Left cardiac atrium (tissue), 4 donors: ENCODE measurements at regions not wholly inside any gene's neighbourhood (a gene's known extent, or its start where the extent isn't known, plus 50 kb on each side); places are given as distances from the start of the nearest gene placed in this dataset.

Experiments used
- ATAC-seq, 2 donors: fragments of 200-7000 bp; cut with Tn5 transposase; one replicate each; pipeline ENCODE4 v1.9.1; 2020; ENCODE audit warnings: mild to moderate bottlenecking in 2 of 2, moderate library complexity in 2 of 2
- DNase-seq: peaks from one replicate; pipeline ENCODE4 v3.0.0-alpha.2; 2020
- intact Hi-C, 2 donors: fragments of 100-400 bp; cut with DNase I; formaldehyde crosslinking; loops; one replicate each; pipeline versions ENCODE4 v1.14.1 to v1.15.1; 2022 to 2023
- donor health status: DM: no; HTN: yes; CAD: no.
- donor health status: DM: no; HTN: yes; CAD: no; lungs with severe emphysema.
- donor health status: DM: yes; HTN: yes; CAD: no.
- donor health status: Dilated cardiomyopathy.

DNA sequence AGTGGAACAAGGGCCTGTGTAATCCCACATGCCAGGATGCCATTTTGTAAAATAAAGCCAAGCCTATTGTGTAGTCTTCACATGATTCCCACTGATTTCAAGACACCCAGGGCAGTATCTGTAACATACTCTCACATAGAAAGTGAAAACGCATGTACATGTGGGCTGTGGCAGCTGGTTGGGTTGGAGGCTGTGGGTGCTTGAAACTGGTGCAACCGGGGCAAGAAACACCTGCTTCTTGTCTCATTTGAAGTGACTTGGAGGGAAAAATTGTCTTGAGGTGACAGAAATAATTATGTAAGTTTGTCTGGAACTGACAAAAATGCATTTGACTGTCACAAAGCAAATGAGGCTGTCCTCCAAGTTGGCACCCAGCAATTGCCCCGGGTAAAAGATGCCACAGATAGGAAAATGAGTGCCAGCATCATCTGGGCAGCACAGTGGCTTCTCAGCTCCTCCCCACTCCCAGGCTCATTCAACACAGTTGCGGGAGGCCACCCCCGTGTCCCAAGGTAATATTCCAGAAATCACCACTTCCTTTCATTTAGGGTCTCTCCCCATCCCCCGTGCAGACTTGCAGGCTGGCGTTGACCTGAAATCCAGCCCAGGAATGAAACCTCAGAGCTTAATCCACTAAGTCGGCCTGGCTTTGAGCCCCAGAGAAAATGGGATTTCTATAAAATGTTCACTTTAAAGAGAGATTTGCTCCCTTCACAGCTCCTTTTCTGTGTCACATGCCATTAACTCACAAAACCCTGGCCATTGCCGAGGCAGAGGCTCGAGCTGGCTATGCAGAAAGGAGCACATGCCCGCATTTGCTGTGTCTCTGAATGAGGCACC lies 293.9 kb upstream of the PARD3B start:
- ATAC-seq (no peak), DNase-seq (no peak)
- intact Hi-C loops = no loop called here

DNA sequence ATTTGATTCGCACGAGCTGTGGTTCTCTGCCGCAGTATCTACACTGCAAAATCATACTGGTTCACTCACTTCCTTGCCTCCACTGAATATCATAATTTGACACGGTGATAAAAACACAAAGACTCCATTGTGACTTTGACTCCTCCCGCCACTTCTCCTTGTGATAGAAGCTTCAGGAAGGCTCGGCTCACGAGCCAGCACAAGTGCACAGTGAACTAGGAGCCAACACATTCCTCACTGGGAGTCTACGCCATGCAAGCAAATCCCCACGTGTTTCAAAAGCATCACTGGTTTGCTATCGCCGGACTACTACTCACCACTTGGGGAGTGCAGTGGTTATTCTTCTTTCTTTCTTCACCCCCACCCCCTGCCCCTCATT lies 293.3 kb upstream of the PARD3B start:
- ATAC-seq (no peak), DNase-seq (no peak)
- intact Hi-C loops = no loop called here

- no peak for ATAC-seq
Measured at GRCh38 chr2:204255071-204255470, 290.2 kb upstream of the PARD3B start.

GRCh38 chr2:204255526-204255925 lies 289.7 kb upstream of the PARD3B start:
- intact Hi-C loops = no loop called here
- DNase-seq (no peak), ATAC-seq (no peak)

More at GRCh38 chr2:204255071-204255470, 290.2 kb upstream of the PARD3B start:
- DNase-seq = no peak
- intact Hi-C loops = no loop called here

GRCh38 chr2:204257781-204258180 lies 287.5 kb upstream of the PARD3B start:
- DNase-seq (no peak), ATAC-seq (no peak)
- intact Hi-C loops = no loop called here

GRCh38 chr2:204258890-204259289 lies 286.4 kb upstream of the PARD3B start:
- intact Hi-C loops = no loop called here
- DNase-seq (no peak), ATAC-seq (no peak)

DNA sequence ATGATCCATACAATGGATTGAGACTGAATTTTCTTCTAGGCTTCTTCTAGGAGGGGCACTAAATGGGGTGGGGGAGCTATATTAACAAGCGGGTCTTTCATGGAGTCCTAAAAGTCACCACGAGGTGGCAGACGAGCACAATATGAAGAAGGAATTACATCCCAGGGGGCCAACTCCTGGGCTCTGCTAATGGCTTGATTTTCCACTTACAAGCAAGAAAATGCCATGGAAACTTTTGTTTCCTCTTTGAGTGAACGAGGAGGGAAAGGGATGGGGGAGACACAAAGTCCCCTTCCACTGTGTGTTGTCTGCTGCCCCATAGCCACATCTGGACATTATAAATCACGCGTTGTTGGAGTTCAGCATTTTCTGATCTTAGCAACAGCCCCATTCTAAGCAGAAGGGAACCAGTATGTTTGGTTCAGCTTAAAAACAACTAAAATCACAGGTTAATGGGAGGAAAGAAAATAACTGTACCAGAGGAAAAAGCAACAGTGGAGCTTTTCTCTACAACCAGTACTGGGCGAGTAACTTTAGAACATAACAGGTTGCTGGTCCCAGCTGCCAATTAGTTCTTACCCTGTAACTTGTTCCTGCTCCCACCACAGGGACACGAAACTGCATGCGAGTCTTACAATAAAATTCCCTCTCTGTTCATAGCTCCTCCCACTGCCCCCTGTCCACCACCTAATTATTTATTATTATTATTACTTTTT lies 285.0 kb upstream of the PARD3B start:
- ATAC-seq = peak; percentile 73 to 74
- intact Hi-C loops = loop anchor here (2.0 to 10.0 kb wide), 2 partner anchors 432 to 1424 kb away; partner anchors contain the start of gene NRP2 (in 1 of the 2)
- peak; percentile 71 for DNase-seq

GRCh38 chr2:204260901-204261300 lies 284.4 kb upstream of the PARD3B start:
- no peak for ATAC-seq
- intact Hi-C loops = loop anchor here (2.0 to 10.0 kb wide), 2 partner anchors 432 to 1424 kb away; partner anchors contain the start of gene NRP2 (in 1 of the 2)
- no peak for DNase-seq

GRCh38 chr2:204261846-204262245 lies 283.4 kb upstream of the PARD3B start:
- DNase-seq (no peak), ATAC-seq (no peak)
- intact Hi-C loops = loop anchor here (2.0 to 10.0 kb wide), 2 partner anchors 431 to 1423 kb away; partner anchors contain the start of gene NRP2 (in 1 of the 2)

GRCh38 chr2:204264085-204264553 lies 281.2 kb upstream of the PARD3B start:
- intact Hi-C loops = loop anchor here in 1 of 2 donors (10.0 kb wide), 1 partner anchor 1421 kb away; the partner anchor contains the start of gene NRP2
- ATAC-seq (no peak), DNase-seq (no peak)

GRCh38 chr2:204264621-204265140 lies 280.6 kb upstream of the PARD3B start:
- intact Hi-C loops = loop anchor here in 1 of 2 donors (10.0 kb wide), 1 partner anchor 1420 kb away; the partner anchor contains the start of gene NRP2
- ATAC-seq (no peak), DNase-seq (no peak)

- ATAC-seq = no peak
- intact Hi-C loops = loop anchor here in 1 of 2 donors (10.0 kb wide), 1 partner anchor 1419 kb away; the partner anchor contains the start of gene NRP2
Measured at GRCh38 chr2:204265681-204266181, 279.5 kb upstream of the PARD3B start.

GRCh38 chr2:204268458-204268857 lies 276.8 kb upstream of the PARD3B start:
- intact Hi-C loops = loop anchor here in 1 of 2 donors (10.0 kb wide), 1 partner anchor 1416 kb away; the partner anchor contains the start of gene NRP2
- DNase-seq (no peak), ATAC-seq (no peak)

More at GRCh38 chr2:204265681-204266181, 279.5 kb upstream of the PARD3B start:
- no peak for DNase-seq

- ATAC-seq (no peak), DNase-seq (no peak)
- intact Hi-C loops = loop anchor here in 1 of 2 donors (10.0 kb wide), 1 partner anchor 1416 kb away; the partner anchor contains the start of gene NRP2
Measured at GRCh38 chr2:204268971-204269370, 276.3 kb upstream of the PARD3B start.

- no peak for DNase-seq
- intact Hi-C loops = no loop called here
- peak in 1 of 2 donors; percentile 38 for ATAC-seq
Measured at GRCh38 chr2:204272089-204272488, 273.2 kb upstream of the PARD3B start.

DNA sequence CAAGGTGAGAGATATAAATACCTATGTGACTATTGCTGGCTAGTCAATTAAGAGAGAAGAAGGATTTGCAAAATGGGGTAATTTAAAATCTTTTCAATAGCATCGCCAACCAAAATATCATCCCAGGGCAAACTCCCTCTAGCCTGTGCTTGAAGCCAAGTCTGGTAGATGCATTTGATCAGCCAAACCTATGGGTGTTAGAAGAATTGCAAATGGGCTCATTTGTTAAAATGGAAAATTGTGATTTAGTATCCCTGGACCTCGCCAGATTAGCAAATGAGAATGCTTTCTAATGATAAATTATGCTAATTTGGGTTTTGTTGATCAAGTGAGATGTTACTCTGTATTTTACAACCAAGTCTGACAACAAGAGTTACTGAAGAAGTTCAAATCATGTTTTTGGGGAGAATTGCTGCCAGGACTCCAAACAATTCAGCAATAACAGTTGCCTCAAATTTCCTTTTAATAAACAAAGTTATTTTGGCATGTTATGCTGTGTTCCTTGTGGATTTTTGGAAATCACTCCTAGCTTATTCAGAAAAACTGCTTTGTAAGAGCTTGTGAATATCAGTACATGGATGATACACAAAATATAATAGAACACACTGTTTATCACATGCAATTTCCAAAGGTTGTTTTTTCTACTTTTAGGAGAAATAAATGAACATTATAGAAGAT lies 272.5 kb upstream of the PARD3B start:
- intact Hi-C loops = no loop called here
- no peak for ATAC-seq
- no peak for DNase-seq

GRCh38 chr2:204274429-204274828 lies 270.8 kb upstream of the PARD3B start:
- ATAC-seq = no peak
- intact Hi-C loops = no loop called here
- DNase-seq = no peak

DNA sequence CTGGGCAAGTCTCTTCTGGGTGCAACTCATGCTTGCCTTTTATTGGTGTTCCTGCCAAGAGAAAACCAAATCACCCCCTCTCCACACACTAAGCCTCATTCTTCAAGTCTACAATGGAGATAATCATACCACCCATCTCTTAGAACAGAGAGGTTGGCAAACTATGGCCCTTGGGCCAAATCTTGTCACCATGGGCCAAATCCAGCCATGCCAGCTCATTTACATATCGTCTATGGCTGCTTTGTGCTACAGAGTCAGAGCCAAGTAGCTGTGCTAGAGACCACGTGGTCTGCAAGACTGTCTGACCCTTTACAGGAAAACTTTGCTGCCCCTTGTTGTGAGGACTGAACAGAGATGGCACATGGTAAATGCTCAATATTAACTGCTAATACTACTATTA lies 270.3 kb upstream of the PARD3B start:
- no peak for ATAC-seq
- intact Hi-C loops = no loop called here
- DNase-seq = no peak

GRCh38 chr2:204277226-204277625 lies 268.0 kb upstream of the PARD3B start:
- DNase-seq = no peak
- intact Hi-C loops = no loop called here

More at GRCh38 chr2:204277226-204277625, 268.0 kb upstream of the PARD3B start:
- ATAC-seq = no peak
